GM18520 (cell line): ENCODE measurements at regions not wholly inside any gene's neighbourhood (a gene's known extent, or its start where the extent isn't known, plus 50 kb on each side); places are given as distances from the start of the nearest gene placed in this dataset.
"Not testable (repeated sequence)": the region's sequence is repeated elsewhere in the genome, so short reads cannot be mapped to it uniquely, and the experiment has no call there.

Source experiments
- ATAC-seq: cut with Tn5 transposase; IDR thresholded peaks from one replicate; pipeline ENCODE4 v1.9.1; 2021; ENCODE audit not compliant: unreplicated experiment

- no peak for ATAC-seq
These were observed 190.8 kb upstream of the AJAP1 start for GRCh38 chr1:4463631-4464030.

GRCh38 chr1:4464478-4464877 lies 189.9 kb upstream of the AJAP1 start:
- no peak for ATAC-seq

- no peak for ATAC-seq
These were observed 187.2 kb upstream of the AJAP1 start for GRCh38 chr1:4467241-4467640.

- ATAC-seq: no peak
These were observed 186.0 kb upstream of the AJAP1 start for GRCh38 chr1:4468386-4468785.

GRCh38 chr1:4468804-4469514 lies 185.4 kb upstream of the AJAP1 start:
- ATAC-seq: no peak

- ATAC-seq: no peak
These were observed 178.0 kb upstream of the AJAP1 start for GRCh38 chr1:4476394-4476793.

GRCh38 chr1:4481451-4481850 lies 173.0 kb upstream of the AJAP1 start:
- ATAC-seq: no peak

GRCh38 chr1:4482526-4482925 lies 171.9 kb upstream of the AJAP1 start:
- no peak for ATAC-seq

- ATAC-seq: no peak
These were observed 171.3 kb upstream of the AJAP1 start for GRCh38 chr1:4483021-4483625.

GRCh38 chr1:4485398-4485797 lies 169.0 kb upstream of the AJAP1 start:
- ATAC-seq: no peak

GRCh38 chr1:4485878-4486277 lies 168.5 kb upstream of the AJAP1 start:
- no peak for ATAC-seq

- no peak for ATAC-seq
These were observed 167.8 kb upstream of the AJAP1 start for GRCh38 chr1:4486408-4487120.

GRCh38 chr1:4488018-4488417 lies 166.4 kb upstream of the AJAP1 start:
- ATAC-seq: no peak

GRCh38 chr1:4489486-4489885 lies 164.9 kb upstream of the AJAP1 start:
- ATAC-seq: no peak

GRCh38 chr1:4489992-4490391 lies 164.4 kb upstream of the AJAP1 start:
- not testable (repeated sequence) for ATAC-seq

GRCh38 chr1:4494027-4494426 lies 160.4 kb upstream of the AJAP1 start:
- no peak for ATAC-seq

GRCh38 chr1:4494558-4494957 lies 159.9 kb upstream of the AJAP1 start:
- ATAC-seq: no peak

GRCh38 chr1:4495809-4496208 lies 158.6 kb upstream of the AJAP1 start:
- ATAC-seq: no peak

- ATAC-seq: no peak
These were observed 154.0 kb upstream of the AJAP1 start for GRCh38 chr1:4500441-4500840.

- ATAC-seq: no peak
These were observed 147.8 kb upstream of the AJAP1 start for GRCh38 chr1:4506591-4506990.

GRCh38 chr1:4509206-4509605 lies 145.2 kb upstream of the AJAP1 start:
- no peak for ATAC-seq

GRCh38 chr1:4510276-4510691 lies 144.1 kb upstream of the AJAP1 start:
- ATAC-seq: no peak
